ENCODE measurements at regions not wholly inside any gene's neighbourhood (a gene's known extent, or its start where the extent isn't known, plus 50 kb on each side); places are given as distances from the start of the nearest gene placed in this dataset.
"Not testable (repeated sequence)": the region's sequence is repeated elsewhere in the genome, so short reads cannot be mapped to it uniquely, and the experiment has no call there.

DNA sequence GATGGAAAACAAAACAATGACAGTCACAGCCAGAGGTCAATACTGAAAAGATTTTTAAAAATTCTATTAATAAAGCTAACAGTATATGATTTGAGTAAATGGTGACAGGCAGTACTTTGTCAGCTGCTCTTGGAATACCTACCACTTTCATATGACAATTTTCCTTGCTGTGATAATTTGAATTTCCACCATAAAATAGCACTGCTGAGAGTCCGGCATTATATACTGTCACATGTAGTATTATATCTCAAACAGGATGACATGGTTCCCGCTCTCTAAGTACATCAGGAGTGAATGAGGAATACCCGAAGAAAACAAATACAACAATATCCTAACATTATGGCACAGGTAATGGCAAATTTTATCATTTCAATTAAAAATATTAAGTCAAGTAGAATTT, 146.8 kb upstream of the TMPRSS15 start:
- no peak for DNase-seq (ENCODE audit: low read depth in 2 of 2)

- DNase-seq (ENCODE audit: low read depth in 2 of 2), result no peak
These were observed 150.2 kb upstream of the TMPRSS15 start for GRCh38 chr21:18553786-18554185.

GRCh38 chr21:18567770-18568169, 164.2 kb upstream of the TMPRSS15 start:
- DNase-seq (ENCODE audit: low read depth in 2 of 2), result not testable (repeated sequence)

GRCh38 chr21:18588001-18588662, 184.5 kb upstream of the TMPRSS15 start:
- no peak for DNase-seq (ENCODE audit: low read depth in 2 of 2)

DNA sequence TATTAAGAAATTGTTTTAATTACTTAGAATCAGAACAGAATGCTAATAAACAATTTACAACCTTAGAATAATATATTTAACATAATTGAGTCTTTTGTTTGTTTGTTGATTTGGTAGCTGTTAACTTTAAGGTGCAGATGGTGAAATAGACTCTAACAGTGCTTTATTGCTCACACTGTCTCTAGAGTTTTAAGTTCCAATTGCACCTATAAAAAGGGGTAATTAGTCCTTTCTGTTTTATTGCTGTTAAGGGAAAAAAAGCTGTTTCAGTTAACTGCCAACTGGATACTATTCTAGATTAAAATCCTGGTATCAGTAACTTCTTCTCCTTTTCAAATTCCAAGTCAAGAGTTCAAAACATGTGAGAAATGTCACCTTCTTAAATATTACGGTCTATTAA, 197.6 kb upstream of the TMPRSS15 start:
- no peak for DNase-seq (ENCODE audit: low read depth in 2 of 2)

GRCh38 chr21:18602711-18603110, 199.1 kb upstream of the TMPRSS15 start:
- no peak for DNase-seq (ENCODE audit: low read depth in 2 of 2)

- no peak for DNase-seq (ENCODE audit: low read depth in 2 of 2)
These were observed 199.7 kb upstream of the TMPRSS15 start for GRCh38 chr21:18603261-18603660.

DNA sequence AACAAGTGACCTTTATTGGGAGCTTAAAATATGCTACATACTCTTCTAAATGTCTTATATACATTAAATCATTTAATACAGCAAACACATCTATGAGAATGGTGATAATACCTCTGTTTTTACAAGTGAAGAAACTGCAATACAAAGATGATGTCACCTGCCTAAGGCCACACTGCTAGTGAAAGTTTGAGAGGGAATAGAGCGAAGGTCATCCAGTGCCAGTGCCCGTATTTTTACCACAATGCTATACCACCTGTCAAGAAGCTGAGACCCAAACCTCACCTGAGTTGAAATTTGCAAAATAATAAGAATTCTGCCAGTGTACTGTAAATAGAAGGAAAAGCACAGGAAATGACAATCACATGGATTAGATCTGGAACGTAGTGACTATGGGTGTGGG, 200.4 kb upstream of the TMPRSS15 start:
- DNase-seq (ENCODE audit: low read depth in 2 of 2), result no peak

DNA sequence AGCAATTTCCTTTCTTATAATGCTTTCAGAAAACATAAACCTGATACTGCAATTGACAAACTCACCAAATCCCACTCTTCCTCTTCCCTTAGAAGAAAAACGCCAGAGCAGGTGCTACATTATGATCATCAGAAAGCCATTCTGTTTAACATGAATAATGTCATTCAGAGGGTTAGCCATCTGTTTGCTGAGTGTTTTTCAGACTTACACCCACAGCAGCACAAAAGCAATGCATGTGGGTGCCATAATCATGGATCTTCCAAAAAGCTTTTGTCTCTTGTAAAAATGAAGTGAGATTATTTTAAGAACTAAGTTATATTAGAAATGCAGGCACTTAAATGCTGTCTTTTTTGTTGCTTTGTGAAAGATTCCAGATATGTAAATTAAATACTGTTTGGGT, 204.6 kb upstream of the TMPRSS15 start:
- DNase-seq (ENCODE audit: low read depth in 2 of 2), result no peak

- DNase-seq (ENCODE audit: low read depth in 2 of 2), result no peak
These were observed 210.7 kb upstream of the TMPRSS15 start for GRCh38 chr21:18614303-18614702.

GRCh38 chr21:18617291-18617690, 213.7 kb upstream of the TMPRSS15 start:
- no peak for DNase-seq (ENCODE audit: low read depth in 2 of 2)

DNA sequence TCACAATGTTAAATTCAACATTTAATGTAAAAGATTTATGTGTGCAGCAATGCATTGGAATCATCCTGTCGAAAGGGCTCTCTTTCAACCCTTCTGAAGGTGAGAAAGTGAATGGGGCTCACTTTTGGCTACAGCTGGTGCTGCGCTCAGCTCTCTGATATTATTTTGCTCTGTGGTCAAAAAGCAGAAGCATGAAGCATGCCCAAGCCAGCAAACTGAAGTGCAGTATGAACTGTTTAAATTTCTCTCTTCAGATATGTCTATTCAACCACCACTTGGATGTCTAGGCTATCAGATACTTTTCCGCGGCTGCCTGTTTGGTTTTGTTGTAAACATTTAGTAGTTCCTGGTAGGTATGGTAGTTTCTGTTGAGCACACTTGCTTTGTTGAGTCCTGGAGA, 216.9 kb upstream of the TMPRSS15 start:
- DNase-seq (ENCODE audit: low read depth in 2 of 2), result no peak

- DNase-seq (ENCODE audit: low read depth in 2 of 2), result no peak
These were observed 218.8 kb upstream of the TMPRSS15 start for GRCh38 chr21:18622383-18622782.

DNA sequence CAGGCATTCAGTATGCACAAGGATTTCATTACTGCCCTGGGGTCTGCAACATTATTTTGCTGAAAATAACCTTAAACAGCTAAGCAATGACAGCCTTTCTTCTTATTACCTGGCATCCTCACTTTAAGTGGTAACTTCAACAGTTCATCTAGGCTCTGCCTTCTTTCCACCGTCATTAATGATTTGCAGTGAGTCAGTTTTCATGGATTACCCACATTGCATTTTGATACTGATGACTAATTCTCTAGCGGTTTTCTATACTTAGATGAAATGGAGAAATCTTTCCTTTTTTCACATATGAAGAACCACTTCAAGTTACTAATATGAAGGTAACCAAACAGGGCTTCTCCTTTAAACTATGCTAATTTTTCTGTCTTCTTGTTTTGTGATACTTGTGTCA, 226.9 kb upstream of the TMPRSS15 start:
- no peak for DNase-seq (ENCODE audit: low read depth in 2 of 2)

DNA sequence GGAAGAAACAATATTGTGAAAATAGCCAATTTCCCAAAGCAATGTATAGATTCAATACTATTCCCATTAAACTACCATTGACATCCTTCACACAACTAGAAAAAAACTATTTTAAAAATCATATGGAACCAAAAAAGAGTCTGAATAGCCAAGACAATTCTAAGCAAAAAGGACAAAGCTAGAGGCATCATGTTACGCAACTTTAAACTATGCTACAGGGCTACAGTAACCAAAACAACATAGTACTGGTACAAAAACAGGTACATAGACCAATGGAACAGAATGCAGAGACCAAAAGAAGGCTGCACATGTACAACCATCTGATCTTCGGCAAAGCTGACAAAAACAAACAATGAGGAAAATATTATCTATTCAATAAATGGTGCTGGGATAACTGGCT, 233.3 kb upstream of the TMPRSS15 start:
- no peak for DNase-seq (ENCODE audit: low read depth in 2 of 2)

DNA sequence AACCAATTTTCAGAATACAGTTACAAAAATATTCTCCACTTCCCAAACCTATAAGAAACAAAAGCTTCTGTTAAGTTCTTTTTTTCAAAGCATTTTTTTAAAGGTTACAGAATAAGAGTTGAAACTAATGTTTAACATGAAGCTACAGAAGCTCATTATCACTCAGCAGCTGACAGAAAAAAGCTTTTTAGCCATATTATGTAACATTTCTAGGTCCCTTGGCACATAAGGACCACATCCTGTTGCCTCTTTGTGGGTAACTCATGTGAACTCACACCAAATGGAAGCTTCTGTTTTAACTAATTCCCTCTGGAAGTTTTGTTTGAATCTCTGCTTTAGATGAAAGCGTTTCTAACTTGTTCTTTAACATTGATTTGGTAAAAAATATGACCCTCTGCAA, 242.5 kb upstream of the TMPRSS15 start:
- no peak for DNase-seq (ENCODE audit: low read depth in 2 of 2)

DNA sequence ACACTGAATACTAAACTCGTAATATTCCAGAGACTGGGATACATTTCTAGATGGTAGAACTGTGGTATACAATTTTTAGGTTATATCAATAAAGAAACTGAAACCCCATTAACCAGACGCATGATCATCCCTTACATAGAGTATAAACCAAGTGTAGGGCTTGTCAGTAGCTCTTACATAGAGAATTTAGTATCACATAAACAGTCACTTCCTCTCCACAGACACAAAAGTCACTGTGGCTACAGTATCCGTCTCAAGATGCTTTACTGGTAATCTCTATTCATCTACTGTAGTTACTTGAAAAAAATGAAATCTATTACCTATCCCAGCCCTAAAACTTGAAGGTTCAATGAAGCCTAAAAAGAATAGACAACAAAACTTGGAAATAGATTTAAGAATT, 252.3 kb upstream of the TMPRSS15 start:
- no peak for DNase-seq (ENCODE audit: low read depth in 2 of 2)

DNA sequence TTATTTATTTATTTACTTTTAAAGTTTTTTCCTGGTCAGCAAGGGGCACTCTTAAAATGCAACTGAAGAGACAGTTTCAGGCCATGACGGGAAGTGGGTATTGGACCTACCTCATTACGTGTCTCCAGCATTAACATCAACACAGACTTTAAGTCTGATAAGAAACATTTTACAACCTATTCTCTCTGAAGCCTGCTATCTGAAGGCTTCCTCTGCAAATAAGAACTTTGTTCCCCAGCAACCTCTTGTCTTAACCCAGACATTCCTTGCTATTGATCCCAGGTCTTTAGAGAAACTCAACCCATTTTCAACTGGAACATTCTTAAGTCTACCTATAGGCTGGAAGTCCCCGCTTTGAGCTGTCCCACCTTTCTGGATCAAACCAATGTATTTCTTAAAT, 258.3 kb upstream of the TMPRSS15 start:
- DNase-seq (ENCODE audit: low read depth in 2 of 2), result no peak

- no peak for DNase-seq (ENCODE audit: low read depth in 2 of 2)
These were observed 260.1 kb upstream of the TMPRSS15 start for GRCh38 chr21:18663663-18664062.

DNA sequence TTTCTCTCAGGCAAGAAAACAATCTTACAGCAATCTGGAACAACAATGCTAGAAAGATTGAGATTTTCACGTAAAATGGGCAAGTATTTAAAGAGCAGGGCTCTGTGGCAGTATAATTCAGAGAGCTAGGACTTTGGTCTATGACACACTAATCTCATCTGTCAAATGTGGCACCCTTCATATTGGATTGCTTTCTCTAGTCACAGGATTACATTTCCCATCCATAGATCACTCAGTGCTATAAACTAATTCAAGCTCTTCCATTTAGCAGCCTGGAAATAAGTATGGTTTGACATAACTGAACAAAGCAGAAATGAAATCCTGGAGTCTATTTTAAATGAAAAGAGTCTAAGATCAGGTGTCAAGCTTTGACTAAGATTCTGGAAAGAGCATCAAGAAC, 263.1 kb upstream of the TMPRSS15 start:
- DNase-seq (ENCODE audit: low read depth in 2 of 2), result no peak

DNA sequence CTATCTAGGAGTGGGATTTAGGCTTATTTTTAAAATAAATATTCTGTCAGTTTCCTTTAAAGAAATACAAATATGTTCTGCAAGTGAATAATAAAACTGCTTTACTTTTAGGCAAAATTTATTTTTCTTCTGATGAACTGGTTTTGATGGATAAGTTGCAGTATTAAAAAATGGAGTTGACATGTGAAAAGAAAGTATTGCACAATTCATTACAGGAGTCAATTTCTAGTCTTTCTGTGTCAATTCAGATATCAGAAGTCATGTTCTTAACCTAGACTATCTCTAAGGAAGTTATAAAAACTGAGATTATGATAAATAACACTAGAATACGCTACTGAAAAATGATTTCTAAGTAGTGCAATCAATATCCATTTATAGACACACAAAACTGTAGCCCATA, 270.2 kb upstream of the TMPRSS15 start:
- no peak for DNase-seq (ENCODE audit: low read depth in 2 of 2)

- DNase-seq (ENCODE audit: low read depth in 2 of 2), result no peak
These were observed 274.0 kb upstream of the TMPRSS15 start for GRCh38 chr21:18677632-18678031.

DNA sequence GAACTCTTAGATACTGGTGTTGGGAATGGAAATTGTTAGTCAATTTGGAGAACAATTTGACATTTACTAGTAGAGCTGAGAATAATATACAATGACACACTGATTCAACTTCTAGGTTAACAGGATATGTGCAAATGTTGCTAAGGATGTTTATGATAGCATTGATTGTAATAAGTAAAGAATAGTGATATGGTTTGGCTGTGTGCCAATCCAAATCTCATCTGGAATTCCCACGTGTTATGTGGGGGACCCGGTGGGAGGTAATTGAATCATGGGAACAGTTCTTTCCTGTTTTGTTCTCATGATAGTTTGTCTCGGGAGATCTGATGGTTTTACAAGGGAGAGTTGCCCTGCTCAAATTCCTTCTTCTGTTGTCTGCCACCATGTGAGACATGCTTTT, 302.4 kb upstream of the TMPRSS15 start:
- DNase-seq (ENCODE audit: low read depth in 2 of 2), result no peak

DNA sequence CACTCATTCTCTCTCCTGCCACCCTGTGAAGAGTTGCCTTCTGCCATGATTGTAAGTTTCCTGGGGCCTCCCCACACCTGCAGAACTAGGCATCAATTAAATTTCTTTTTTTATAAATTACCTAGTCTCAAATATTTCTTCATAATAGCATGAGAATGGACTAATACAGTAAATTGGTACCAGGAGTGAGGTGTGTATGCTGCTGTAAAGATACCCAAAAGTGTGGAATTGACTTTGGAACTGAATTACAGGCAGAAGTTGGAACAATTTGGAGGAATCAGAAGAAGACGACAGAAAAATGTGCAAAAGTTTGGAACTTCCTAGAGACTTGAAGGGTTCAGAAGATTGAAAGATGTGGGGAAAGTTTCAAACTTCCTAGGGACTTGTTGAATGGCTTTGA, 308.1 kb upstream of the TMPRSS15 start:
- DNase-seq (ENCODE audit: low read depth in 2 of 2), result no peak
